HepG2 (cell line): ENCODE measurements at regions not wholly inside any gene's neighbourhood (a gene's known extent, or its start where the extent isn't known, plus 50 kb on each side); places are given as distances from the start of the nearest gene placed in this dataset.

Experiments
- BCL6 ChIP-seq: IDR thresholded peaks from 2 replicates; pipeline ENCODE4 v1.6.1; 2016; ENCODE audit warnings: missing genetic modification reagents, missing compliant biosample characterization
- EZH2 ChIP-seq: conservative IDR thresholded peaks from 2 replicates; pipeline ENCODE4 v1.6.1; 2012; ENCODE audit warnings: mild to moderate bottlenecking, low read depth, low read length, moderate library complexity
- HNRNPH1 ChIP-seq: fragments of 200-400 bp; formaldehyde crosslinking; optimal IDR thresholded peaks from 2 replicates; pipeline ENCODE3; 2017; ENCODE audit warnings: mild to moderate bottlenecking, low read depth, low read length
- KDM6A ChIP-seq: IDR thresholded peaks from 2 replicates; pipeline ENCODE4 v1.6.1; 2016; ENCODE audit warnings: low read depth
- NFIC ChIP-seq: IDR thresholded peaks from 2 replicates; pipeline ENCODE4 v1.6.1; 2012; ENCODE audit warnings: mild to moderate bottlenecking, low read length, inconsistent platforms
- ZFX ChIP-seq: sonication (generic); formaldehyde crosslinking; IDR thresholded peaks from 2 replicates; pipeline ENCODE4 v1.4.0; 2020; ENCODE audit warnings: mild to moderate bottlenecking, low read depth, missing genetic modification reagents, moderate library complexity

- TF ChIP-seq KDM6A (CRISPR knock-in tag) = no peak
- TF ChIP-seq EZH2 = no peak
- TF ChIP-seq NFIC = no peak
- no peak for TF ChIP-seq ZFX (CRISPR knock-in tag)
- no peak for TF ChIP-seq HNRNPH1
- TF ChIP-seq BCL6 = no peak
These were observed 394.2 kb upstream of the ROBO2 start for GRCh38 chr3:76645724-76646123.
